ENCODE measurements at regions not wholly inside any gene's neighbourhood (a gene's known extent, or its start where the extent isn't known, plus 50 kb on each side); places are given as distances from the start of the nearest gene placed in this dataset.

DNA sequence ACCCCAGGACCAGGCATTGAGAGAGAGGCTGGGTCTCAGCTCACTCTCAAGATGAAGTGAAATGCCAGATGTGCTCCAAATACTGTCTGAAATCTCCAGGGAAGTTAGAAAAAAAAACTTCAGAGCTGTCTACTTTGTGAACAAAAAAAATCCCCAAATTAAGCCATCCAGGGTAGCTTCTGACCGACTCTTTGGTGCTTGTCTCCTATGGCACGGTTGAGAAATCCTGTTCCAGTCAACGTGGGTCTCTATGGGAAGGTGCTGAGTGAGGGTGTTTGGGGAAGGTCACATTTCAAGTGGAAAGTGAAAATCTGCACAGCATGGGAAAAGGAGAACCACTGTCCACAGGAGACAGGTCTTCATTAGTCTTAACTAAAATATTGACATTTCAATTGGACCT, 322.5 kb upstream of the CFAP20DC start:
- peaks cover 6% of the 10 kb centered on the region for H3K9me3 Mint-ChIP-seq (ENCODE audit: low read depth, unreplicated experiment)
- CTCF ChIA-PET = no interaction called here
- intact Hi-C loops (cut with micrococcal nuclease; ENCODE audit: unreplicated experiment) = no loop called here
- no peaks in the 10 kb centered on the region for H3K27me3 Mint-ChIP-seq (ENCODE audit: unreplicated experiment)
- TF ChIP-seq, protein P1, sequence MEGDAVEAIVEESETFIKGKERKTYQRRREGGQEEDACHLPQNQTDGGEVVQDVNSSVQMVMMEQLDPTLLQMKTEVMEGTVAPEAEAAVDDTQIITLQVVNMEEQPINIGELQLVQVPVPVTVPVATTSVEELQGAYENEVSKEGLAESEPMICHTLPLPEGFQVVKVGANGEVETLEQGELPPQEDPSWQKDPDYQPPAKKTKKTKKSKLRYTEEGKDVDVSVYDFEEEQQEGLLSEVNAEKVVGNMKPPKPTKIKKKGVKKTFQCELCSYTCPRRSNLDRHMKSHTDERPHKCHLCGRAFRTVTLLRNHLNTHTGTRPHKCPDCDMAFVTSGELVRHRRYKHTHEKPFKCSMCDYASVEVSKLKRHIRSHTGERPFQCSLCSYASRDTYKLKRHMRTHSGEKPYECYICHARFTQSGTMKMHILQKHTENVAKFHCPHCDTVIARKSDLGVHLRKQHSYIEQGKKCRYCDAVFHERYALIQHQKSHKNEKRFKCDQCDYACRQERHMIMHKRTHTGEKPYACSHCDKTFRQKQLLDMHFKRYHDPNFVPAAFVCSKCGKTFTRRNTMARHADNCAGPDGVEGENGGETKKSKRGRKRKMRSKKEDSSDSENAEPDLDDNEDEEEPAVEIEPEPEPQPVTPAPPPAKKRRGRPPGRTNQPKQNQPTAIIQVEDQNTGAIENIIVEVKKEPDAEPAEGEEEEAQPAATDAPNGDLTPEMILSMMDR (IDR thresholded peaks at IDR 0.05; ENCODE audit: unreplicated experiment) = no peak
- no peaks in the 10 kb centered on the region for H3K4me1 Mint-ChIP-seq (ENCODE audit: low read depth, unreplicated experiment)
- DNase-seq = no peak
- H3K27ac Mint-ChIP-seq (ENCODE audit: unreplicated experiment) = no peak overlapping the region
- no TSS peak for BruUV-seq (replicated peaks)
- no peak overlapping the region for H3K4me3 Mint-ChIP-seq (ENCODE audit: low read depth, unreplicated experiment)
- no peaks in the 10 kb centered on the region for H3K36me3 Mint-ChIP-seq (ENCODE audit: insufficient read depth, unreplicated experiment)

DNA sequence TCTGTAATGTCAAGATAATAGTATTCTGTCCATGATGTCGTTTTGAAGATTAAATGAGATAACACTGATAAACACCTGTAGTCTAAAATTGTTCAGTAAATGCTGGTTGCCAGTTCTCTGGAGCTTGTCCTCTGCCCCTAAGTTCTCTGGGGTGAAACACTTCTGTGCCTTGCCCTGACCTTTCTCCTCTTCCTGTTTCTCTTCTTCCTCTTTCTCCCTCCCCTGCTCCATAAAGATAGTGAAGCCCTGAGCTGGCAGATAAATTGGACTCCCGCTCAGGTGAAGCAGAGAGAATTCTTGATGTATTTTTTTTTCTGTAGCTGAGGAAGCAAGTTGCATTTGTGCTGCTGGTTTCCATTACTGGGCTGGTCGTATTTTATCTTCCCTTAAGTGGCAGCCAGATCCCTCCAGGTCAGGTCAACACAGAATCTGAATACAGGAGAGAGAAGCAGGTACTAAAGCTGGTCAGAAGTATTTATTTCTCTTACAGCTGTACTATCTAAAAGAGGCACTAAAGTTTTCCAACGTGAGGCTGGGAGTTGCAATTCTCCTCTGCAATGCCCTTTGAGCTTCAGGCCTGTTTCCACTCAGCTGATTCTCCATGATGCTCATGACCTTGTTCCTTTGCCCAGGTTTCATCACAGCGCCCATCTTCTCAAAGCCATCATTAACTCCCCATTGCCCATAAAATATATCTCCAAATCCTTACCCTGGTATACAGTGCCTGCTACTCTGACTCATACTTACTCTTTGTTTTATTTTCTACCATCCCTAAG, 319.3 kb upstream of the CFAP20DC start:
- no peak overlapping the region for H3K27ac Mint-ChIP-seq (ENCODE audit: unreplicated experiment)
- H3K4me3 Mint-ChIP-seq (ENCODE audit: low read depth, unreplicated experiment) = no peak overlapping the region
- TF ChIP-seq, protein P1 (IDR thresholded peaks at IDR 0.05; ENCODE audit: unreplicated experiment) = no peak
- no peaks in the 10 kb centered on the region for H3K4me1 Mint-ChIP-seq (ENCODE audit: low read depth, unreplicated experiment)
- no peaks in the 10 kb centered on the region for H3K27me3 Mint-ChIP-seq (ENCODE audit: unreplicated experiment)
- H3K9me3 Mint-ChIP-seq (ENCODE audit: low read depth, unreplicated experiment) = peaks cover 6% of the 10 kb centered on the region
- intact Hi-C loops (cut with micrococcal nuclease; ENCODE audit: unreplicated experiment) = no loop called here
- H3K36me3 Mint-ChIP-seq (ENCODE audit: insufficient read depth, unreplicated experiment) = no peaks in the 10 kb centered on the region
- BruUV-seq (replicated peaks) = no TSS peak
- DNase-seq = no peak
- CTCF ChIA-PET = no interaction called here

DNA sequence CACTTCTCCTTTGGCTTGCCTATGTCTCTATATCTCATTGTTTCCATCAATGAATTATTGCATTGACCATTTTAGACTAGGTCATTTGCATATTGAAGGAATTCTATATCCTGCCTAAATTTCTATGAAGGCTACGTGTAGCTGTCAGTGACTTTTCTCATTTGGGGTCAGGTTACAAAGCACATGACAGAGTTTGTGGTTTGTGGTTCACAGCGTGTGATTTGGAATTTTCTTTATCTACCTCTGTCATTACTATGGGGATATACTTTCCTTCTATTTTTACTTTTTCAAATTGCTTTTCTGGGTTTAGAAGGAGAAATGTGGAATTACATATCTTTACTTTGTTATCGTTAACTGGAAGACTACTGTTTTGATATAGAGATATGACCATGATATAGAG, 317.3 kb upstream of the CFAP20DC start:
- intact Hi-C loops (cut with micrococcal nuclease; ENCODE audit: unreplicated experiment) = no loop called here
- no peak for DNase-seq

DNA sequence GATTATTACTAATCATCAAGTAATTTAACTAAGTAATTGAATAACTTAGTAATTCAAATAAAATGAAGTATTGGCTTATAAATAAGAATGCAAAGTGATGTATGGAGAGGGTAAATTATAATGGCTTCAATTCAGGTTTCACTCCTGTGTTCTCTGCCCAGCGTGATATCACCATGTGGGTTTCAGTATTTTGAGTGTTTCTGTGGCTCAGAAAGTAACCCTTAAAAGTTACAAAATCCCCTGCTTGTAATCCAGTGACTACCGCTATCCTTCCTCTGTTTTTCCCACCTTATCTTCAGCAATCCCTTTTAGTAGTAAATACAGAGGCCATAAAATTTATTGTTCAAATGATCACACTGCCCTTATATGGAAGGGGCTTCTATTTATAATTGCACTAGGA, 316.4 kb upstream of the CFAP20DC start:
- Mint-ChIP-seq H3K27ac (ENCODE audit: unreplicated experiment) (no peak overlapping the region), H3K27me3 (ENCODE audit: unreplicated experiment) (no peaks in the 10 kb centered on the region), H3K36me3 (ENCODE audit: insufficient read depth, unreplicated experiment) (no peaks in the 10 kb centered on the region), H3K4me3 (ENCODE audit: low read depth, unreplicated experiment) (no peak overlapping the region), H3K4me1 (ENCODE audit: low read depth, unreplicated experiment) (no peaks in the 10 kb centered on the region), H3K9me3 (ENCODE audit: low read depth, unreplicated experiment) (peaks cover 6% of the 10 kb centered on the region)
- intact Hi-C loops (cut with micrococcal nuclease; ENCODE audit: unreplicated experiment) = no loop called here
- CTCF ChIA-PET = no interaction called here
- BruUV-seq (replicated peaks) = no TSS peak
- no peak for DNase-seq
- TF ChIP-seq, protein P1 (IDR thresholded peaks at IDR 0.05; ENCODE audit: unreplicated experiment) = no peak

More for the DNA sequence above, 317.3 kb upstream of the CFAP20DC start:
- TF ChIP-seq, protein P1 (IDR thresholded peaks at IDR 0.05; ENCODE audit: unreplicated experiment) = no peak
- Mint-ChIP-seq H3K9me3 (ENCODE audit: low read depth, unreplicated experiment) (peaks cover 6% of the 10 kb centered on the region), H3K36me3 (ENCODE audit: insufficient read depth, unreplicated experiment) (no peaks in the 10 kb centered on the region), H3K4me1 (ENCODE audit: low read depth, unreplicated experiment) (no peaks in the 10 kb centered on the region), H3K27ac (ENCODE audit: unreplicated experiment) (no peak overlapping the region), H3K27me3 (ENCODE audit: unreplicated experiment) (no peaks in the 10 kb centered on the region), H3K4me3 (ENCODE audit: low read depth, unreplicated experiment) (no peak overlapping the region)
- CTCF ChIA-PET = no interaction called here
- BruUV-seq (replicated peaks) = no TSS peak

Data from Calu3 (cell line).